Fibroblast of gingiva (primary cell): ENCODE measurements at regions not wholly inside any gene's neighbourhood (a gene's known extent, or its start where the extent isn't known, plus 50 kb on each side); places are given as distances from the start of the nearest gene placed in this dataset.
A peak's percentile ranks its signal among the peaks of the same experiment; 100 is the strongest.
"Not testable (repeated sequence)": the region's sequence is repeated elsewhere in the genome, so short reads cannot be mapped to it uniquely, and the experiment has no call there.

Experiments
- DNase-seq: peaks from one replicate; pipeline ENCODE4 v3.0.0-alpha.2; 2011; ENCODE audit warnings: low read depth

GRCh38 chr2:21782866-21783265 is 659.1 kb downstream of the TDRD15 start:
- DNase-seq: no peak

GRCh38 chr2:21787941-21788340 is 664.2 kb downstream of the TDRD15 start:
- DNase-seq: peak; percentile 50

- DNase-seq: not testable (repeated sequence)
Measured at GRCh38 chr2:21790311-21790710, 666.5 kb downstream of the TDRD15 start.

GRCh38 chr2:21792571-21792970 is 668.8 kb downstream of the TDRD15 start:
- no peak for DNase-seq

GRCh38 chr2:21793461-21793860 is 669.7 kb downstream of the TDRD15 start:
- no peak for DNase-seq

GRCh38 chr2:21794611-21795010 is 670.8 kb downstream of the TDRD15 start:
- DNase-seq: no peak

- DNase-seq: no peak
Measured at GRCh38 chr2:21800356-21800755, 676.6 kb downstream of the TDRD15 start.

GRCh38 chr2:21803550-21803949 is 679.8 kb downstream of the TDRD15 start:
- no peak for DNase-seq

GRCh38 chr2:21804151-21804550 is 680.4 kb downstream of the TDRD15 start:
- no peak for DNase-seq

- DNase-seq: no peak
Measured at GRCh38 chr2:21811541-21811940, 687.8 kb downstream of the TDRD15 start.

- no peak for DNase-seq
Measured at GRCh38 chr2:21812766-21813165, 689.0 kb downstream of the TDRD15 start.

- DNase-seq: no peak
Measured at GRCh38 chr2:21814588-21815149, 690.9 kb downstream of the TDRD15 start.

GRCh38 chr2:21818212-21818795 is 694.5 kb downstream of the TDRD15 start:
- no peak for DNase-seq

- DNase-seq: peak; percentile 87
Measured at GRCh38 chr2:21819454-21819853, 695.7 kb downstream of the TDRD15 start.

GRCh38 chr2:21820271-21820670 is 696.5 kb downstream of the TDRD15 start:
- peak; percentile 18 for DNase-seq

- DNase-seq: peak; percentile 53
Measured at GRCh38 chr2:21821672-21822227, 698.0 kb downstream of the TDRD15 start.

- DNase-seq: no peak
Measured at GRCh38 chr2:21822505-21822904, 698.7 kb downstream of the TDRD15 start.

- DNase-seq: no peak
Measured at GRCh38 chr2:21833767-21834166, 710.0 kb downstream of the TDRD15 start.

- DNase-seq: peak; percentile 54
Measured at GRCh38 chr2:21836261-21836660, 712.5 kb downstream of the TDRD15 start.

GRCh38 chr2:21836719-21837118 is 713.0 kb downstream of the TDRD15 start:
- no peak for DNase-seq

GRCh38 chr2:21837168-21837960 is 713.6 kb downstream of the TDRD15 start:
- DNase-seq: peak; percentile 84

- DNase-seq: no peak
Measured at GRCh38 chr2:21841341-21841740, 717.6 kb downstream of the TDRD15 start.

GRCh38 chr2:21850367-21850766 is 726.6 kb downstream of the TDRD15 start:
- not testable (repeated sequence) for DNase-seq
